Liver (tissue), 2 donors: ENCODE measurements at regions not wholly inside any gene's neighbourhood (a gene's known extent, or its start where the extent isn't known, plus 50 kb on each side); places are given as distances from the start of the nearest gene placed in this dataset.

Experiments used
- RAD21 ChIP-seq, 2 donors: IDR thresholded peaks; 2 replicates each; pipeline ENCODE4 v1.6.1; 2016; ENCODE audit warnings: antibody characterized with exemption in 2 of 2, mild to moderate bottlenecking in 2 of 2
- TAF1 ChIP-seq: conservative IDR thresholded peaks from 2 replicates; pipeline ENCODE4 v1.6.1; 2016; ENCODE audit warnings: antibody characterized with exemption, mild to moderate bottlenecking
- TF ChIP-seq, protein P1 (sequence below): IDR thresholded peaks from 2 replicates; pipeline ENCODE4 v1.6.1; 2016; ENCODE audit warnings: antibody characterized with exemption, mild to moderate bottlenecking
- donor health status: healthy.

DNA sequence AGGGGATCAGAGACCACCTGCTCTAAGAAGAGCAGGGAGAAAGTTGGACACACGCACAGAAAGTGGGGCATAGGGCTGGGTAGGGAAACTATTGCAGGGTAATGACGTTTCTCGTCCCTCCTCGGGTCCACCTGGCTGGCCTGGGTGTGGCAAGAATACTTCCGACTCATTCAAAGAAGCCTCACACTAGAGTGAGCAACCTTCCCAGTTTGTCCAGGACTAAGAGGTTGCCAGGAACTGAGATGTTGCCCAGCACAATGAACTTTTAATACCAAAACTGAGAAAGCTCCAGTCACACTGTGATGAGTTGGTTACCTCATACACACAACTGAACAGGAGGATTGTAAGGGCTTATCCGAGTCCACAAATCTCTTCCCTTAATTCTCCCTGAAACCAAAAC is 74.5 kb upstream of the ADGRF1 start:
- TF ChIP-seq RAD21 (IDR thresholded peaks at IDR 0.05) (no peak), TAF1 (no peak)
- TF ChIP-seq, protein P1, sequence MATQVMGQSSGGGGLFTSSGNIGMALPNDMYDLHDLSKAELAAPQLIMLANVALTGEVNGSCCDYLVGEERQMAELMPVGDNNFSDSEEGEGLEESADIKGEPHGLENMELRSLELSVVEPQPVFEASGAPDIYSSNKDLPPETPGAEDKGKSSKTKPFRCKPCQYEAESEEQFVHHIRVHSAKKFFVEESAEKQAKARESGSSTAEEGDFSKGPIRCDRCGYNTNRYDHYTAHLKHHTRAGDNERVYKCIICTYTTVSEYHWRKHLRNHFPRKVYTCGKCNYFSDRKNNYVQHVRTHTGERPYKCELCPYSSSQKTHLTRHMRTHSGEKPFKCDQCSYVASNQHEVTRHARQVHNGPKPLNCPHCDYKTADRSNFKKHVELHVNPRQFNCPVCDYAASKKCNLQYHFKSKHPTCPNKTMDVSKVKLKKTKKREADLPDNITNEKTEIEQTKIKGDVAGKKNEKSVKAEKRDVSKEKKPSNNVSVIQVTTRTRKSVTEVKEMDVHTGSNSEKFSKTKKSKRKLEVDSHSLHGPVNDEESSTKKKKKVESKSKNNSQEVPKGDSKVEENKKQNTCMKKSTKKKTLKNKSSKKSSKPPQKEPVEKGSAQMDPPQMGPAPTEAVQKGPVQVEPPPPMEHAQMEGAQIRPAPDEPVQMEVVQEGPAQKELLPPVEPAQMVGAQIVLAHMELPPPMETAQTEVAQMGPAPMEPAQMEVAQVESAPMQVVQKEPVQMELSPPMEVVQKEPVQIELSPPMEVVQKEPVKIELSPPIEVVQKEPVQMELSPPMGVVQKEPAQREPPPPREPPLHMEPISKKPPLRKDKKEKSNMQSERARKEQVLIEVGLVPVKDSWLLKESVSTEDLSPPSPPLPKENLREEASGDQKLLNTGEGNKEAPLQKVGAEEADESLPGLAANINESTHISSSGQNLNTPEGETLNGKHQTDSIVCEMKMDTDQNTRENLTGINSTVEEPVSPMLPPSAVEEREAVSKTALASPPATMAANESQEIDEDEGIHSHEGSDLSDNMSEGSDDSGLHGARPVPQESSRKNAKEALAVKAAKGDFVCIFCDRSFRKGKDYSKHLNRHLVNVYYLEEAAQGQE, result no peak
